NCI-H510A (cell line): ENCODE measurements at regions not wholly inside any gene's neighbourhood (a gene's known extent, or its start where the extent isn't known, plus 50 kb on each side); places are given as distances from the start of the nearest gene placed in this dataset.

ENCODE experiments used
- DNase-seq: peaks from one replicate; lab custom pipeline; 2025; lab: John Stamatoyannopoulos, UW

DNA sequence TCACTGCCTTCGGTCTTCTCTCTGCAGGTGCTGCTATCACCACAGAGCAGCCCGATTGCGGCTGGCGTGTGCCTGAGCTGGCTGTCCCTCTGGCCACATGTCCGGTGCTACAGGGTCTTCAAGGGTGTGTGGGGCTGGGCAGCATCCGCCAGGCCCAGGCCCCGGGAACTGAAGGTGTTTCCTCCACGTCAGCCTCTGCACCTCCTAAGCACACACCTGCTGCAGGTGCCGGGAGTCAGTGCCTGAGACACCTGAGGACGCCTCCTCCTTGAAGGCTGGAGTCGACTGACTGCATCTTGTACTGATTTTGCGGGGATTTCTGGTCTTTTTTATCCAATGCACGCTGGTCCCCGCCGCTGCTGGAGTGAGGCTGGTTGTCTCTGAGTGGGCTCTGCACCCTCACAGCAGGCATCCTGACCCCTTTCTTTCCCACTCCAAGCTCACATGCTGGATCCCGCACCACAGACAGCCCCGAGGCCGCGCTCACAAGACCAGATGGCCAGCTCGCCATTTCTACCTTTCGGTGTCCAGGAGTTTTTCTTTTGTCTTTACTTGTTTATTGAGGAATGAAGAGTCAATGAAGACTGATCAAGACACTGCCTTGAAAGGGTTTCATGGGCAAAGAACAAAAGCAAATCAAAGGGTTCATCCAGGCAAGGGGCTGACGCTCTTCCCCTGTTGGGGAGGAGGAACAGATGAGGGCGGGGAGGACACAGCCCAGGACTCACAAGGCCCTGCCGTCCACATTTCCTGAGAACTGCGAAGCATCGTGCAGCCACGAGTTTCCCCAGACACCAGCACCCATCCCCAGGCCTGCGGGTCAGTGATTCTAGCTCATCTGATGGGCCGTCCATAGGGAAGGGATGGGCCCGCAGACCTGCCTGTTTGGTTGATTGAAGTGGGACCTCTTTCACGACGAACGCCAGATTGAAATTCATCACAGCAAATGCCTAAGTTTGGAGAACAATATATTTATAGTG is 203.8 kb upstream of the SOX1 start:
- DNase-seq, result no peak

DNA sequence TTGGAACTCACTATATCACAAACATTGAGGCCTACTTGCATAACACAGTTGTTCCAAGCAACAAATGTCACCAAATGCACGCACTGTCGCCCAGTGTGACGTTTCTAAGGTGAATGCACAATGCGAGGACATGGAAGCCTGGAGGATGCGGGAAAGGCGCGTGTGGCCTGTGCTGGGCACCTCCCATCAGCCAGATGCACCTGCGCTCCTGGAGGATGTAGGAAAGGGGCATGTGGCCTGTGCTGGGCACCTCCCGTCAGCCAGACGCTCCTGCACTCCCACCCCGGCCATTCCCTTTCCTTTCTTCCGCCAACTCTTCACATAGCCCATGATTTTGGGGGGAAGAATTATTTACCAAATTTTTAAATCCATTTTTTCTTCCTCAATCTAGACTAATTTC is 202.4 kb upstream of the SOX1 start:
- no peak for DNase-seq

DNA sequence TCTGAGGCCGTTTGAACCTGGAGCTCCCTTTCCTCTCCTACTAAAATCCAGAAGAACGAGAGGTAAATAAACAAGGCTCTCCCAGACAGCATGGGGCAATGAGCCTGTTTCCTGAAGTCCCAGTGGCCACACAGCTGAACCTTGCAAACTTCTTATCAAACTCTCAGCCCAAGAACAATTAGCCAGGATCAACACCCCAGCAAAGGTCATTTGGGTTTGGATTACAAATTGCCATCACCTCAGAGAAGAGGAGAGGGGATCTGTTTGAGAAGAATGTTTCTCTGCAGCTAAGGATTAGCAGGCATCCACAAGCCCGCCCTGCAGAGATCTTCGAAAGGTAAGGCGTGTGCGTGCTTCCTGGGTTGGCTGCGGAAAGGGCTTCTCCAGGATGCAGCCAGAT is 201.9 kb upstream of the SOX1 start:
- no peak for DNase-seq

DNA sequence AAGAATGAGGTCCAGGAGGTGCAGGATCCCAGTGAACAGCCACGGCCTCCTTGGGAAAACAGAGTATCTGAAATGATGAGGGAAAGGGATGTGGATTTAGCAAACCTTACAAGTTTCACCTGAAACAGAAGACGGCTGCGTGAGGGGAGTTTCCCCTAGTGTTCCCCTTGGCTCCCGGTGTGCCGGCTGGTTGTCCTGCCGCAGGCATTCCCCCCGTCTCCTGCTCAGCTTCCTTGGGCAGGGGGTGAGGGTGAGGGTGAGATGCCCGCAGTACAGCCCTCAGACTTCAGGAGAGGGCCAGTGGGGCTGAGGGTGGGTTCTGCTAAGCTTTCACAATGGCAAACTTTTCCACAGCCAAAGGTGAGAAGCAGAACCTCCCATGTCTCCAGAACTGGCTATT is 201.1 kb upstream of the SOX1 start:
- no peak for DNase-seq

DNA sequence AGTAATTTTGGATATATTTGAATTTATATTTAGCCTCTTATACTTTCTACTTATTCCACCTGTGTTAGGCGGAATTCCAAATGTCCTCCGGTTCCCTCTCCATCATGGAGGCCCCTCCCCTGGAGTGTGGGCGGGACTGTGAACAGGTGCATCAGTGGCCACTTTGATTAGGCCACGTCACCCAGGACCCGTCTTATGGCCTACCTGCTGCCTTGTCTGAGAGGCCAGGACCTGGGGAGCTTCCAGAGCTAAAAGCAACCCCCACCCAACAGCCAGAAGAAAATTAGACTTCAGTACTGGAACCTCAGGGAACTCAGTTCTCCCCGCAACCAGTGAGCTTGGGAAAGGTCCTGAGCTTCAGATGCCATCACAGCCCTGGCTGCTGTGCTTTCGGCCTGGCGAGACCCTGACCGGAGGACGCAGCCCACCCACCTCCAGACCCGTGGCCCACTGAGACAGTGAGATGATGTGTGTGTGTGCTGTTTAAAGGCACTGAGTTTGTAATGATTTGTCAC is 200.2 kb upstream of the SOX1 start:
- no peak for DNase-seq

DNA sequence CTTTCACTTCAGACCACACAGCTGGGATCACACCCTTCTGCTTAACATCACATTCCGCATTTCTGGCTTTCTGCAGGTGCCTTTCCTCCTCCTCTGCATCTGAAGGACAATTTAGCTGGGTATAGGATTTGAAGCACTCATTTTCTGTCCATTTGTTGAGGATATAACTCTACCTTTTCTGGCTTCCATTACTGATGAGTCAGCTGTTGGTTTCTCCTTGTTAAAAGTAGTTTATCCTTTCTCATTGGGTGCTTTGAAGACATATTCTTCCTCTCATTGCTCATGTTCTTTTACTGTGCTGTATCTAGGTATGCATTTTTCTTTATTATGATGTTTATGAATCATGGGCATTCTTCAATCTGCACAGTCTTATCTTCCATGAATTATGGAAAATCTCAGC is 199.3 kb upstream of the SOX1 start:
- DNase-seq, result no peak

DNA sequence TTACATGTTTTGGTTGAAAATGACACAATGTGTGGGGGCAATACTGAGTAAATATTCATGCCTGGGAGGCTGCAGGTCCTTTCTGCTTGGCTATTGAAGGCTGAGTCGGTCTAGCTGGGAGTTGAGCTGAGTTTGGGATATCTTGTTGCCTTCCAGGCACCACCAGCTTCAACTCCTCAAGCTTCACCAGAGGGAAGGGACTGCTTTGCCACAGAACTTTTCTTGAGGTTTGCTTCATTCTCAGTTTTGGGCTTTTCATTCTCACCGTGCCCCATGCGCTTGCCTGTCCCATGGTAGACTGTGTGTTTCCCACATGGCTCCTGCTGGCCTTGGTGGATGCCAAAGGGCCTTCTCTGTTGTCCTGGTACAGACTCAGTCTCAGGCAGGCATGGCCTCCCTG is 198.2 kb upstream of the SOX1 start:
- no peak for DNase-seq

DNA sequence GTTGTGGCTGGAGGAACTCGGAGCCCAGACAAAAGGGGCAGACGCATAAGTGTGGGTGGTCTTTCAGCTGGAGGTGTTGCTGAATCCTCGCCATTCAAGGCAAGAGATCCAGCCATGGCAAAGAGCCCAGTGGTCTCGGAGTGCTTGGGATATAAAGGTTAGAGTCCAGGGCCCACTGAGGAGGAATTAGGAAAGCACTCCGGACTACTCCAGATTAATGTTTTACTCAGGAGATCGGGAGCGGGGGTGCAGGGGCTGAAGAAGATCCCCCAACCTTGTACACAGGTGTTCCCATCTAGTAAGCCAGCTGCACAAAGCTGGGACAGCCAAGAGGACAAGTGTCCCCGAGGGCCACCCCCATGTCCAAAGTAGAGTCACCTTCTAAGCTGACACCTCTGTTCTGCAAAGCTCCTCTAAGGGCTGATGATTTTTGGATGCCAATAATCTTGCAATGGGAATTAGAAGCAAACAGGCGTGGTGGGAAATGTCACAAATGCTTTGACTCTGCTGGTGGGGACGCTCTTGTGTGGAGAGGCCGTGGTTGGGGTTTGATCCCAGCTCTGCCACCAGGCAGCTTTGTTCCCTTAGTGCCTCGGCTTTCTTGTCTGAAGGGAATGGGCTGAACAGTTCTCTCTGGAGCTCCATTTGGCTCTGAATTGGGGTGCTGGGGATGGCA is 194.3 kb upstream of the SOX1 start:
- DNase-seq, result no peak

DNA sequence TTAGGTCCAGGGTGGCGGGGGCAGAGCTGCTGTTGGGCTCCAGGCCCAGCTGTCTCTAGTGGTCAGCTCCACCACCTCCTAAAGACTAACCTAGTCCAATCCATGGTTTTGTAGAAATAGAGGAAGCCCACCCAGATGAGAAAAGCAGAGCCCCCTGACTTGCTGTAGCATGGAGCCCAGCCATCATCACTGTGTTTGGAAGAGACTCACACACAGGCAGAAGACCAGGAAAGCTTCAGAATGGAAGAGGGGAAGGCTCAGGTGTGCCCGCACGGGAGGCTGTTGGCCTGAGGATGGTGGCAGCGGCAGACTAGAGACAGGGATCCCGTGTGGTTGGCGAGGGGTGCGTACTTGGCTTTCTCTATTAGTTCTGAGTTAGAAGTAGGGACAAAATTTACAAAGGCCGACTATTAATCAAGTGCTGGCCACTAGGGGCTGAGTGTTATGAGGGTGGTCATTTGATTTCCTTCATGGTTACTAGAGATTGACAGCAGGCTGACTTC is 193.2 kb upstream of the SOX1 start:
- no peak for DNase-seq

DNA sequence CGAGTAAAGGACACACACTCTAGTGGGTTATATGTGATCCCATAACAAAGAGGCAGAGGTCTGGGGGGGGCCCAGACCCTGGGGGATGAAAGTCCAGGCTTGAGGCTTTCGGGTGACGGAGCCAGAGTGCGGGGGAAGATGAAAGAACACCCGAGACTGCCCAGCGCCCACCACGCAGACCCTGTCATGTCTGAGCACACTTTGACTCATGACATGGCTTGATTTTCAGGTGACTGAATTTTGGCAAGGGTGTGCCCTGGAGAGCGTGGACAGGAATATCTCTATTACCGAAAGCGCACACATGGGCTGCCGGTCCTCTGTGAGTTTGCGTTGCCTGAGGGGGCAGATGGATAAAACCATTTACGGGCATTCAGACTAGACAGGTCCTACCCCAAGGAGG is 192.0 kb upstream of the SOX1 start:
- no peak for DNase-seq

DNA sequence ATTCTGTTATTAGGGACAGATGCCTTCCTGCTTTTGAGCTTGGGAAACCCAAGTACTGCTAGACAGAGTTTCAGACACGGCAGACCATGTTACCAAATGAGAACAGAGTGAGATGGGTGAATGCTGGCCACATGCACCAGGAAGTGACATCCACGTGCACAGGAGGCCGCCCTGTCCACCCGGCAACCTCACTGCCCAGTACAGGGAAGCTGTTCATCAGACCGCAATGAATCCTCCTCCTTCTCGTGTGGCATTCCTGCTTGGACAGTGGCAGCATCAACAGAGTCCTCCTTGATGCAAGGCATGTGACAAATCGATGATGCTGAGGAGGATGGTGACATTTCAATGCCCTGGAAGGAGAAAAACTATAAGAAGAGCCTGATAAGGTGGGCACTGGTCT is 191.0 kb upstream of the SOX1 start:
- DNase-seq, result no peak

DNA sequence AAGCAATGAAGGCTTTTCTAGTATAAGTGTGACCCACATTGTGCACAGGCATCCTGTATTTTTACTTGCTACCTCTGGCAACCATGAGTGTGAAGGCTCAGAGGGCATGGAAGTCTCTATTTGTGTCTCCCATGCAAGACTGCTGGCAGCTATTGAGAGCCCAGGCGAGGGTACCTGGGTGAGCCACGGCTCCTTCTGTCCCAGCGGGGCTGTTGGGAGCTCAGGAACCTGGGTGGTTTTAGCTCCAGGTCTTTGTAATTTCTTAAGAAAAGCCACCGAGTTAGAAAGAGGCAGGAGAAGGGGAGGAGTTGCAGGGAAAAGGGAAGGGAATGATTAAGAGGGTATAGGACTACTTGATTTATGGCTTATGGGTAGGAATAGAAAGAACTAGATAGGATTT is 190.4 kb upstream of the SOX1 start:
- no peak for DNase-seq

DNA sequence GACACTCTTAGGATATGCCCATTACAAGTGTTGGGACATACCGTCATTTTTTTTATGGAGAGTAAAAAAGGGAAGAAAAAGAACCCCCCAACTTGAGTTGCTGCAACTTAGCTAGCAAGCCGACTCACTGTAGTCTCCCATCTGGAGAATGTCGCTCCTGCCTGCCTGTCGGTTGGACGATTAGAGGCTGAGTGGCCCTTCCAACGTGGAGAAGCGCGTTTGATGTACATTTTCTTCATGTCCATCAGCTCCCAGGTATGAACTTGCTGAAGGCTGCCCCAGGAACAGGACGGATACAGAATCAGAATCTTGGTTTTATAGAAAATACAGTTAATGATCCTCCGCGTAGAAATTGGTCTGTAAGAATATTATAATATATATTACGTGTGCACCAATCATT is 189.0 kb upstream of the SOX1 start:
- no peak for DNase-seq

DNA sequence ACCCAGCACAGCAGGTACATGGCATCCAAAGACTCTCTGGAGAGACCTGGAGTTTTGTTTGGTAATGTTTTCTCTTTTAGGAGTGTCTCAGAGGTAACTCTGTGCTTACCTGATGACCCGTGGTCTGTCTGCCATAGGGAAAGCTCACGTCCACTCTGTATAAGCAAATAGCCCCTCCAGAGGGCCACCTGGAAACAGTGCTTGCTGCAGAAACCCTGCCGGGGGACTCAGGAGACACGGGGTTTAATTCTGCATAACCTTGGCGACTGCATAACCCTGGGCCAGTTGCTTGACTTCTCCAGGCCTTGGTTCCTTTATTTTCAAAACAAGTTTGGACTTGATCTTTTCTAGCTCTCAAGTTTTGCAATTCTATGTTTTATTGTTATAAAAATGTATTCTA is 187.2 kb upstream of the SOX1 start:
- no peak for DNase-seq

DNA sequence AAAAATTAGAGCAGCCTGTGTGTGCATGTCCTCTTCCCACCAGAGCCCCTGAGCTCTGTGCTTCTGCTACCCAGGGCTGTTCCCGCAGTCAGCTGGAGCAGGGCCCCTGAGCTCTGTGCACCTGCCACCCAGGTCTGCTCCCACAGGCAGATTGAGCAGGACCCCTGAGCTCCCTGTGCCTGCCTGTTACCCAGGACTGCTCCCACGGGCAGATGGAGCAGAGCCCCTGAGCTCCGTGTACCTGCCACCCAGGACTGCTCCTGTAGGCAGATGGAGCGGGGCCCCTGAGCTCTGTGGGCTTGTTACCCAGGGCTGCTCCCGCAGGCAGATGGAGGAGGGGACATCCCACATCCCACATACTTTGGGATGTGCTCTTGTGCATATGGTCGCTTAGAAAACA is 186.8 kb upstream of the SOX1 start:
- no peak for DNase-seq

DNA sequence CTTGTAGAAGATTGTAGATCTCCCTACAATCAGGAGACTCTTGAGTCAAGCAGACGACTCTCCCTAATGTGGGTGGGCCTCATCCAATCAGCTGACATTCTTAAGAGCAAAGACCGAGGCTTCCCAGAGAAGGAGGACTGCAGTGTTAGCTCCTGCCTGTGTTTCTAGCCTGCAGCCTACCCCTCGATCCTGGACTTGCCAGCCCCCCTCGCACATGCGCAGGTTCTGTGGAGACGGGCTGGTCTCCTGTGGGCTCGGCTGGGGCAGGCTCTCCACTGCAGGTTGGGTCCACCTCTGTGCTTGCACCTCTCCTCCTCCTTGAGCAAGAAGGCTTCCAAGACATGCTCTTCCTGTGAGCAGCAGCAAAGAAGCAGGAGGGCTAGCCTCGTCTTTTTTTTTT is 185.2 kb upstream of the SOX1 start:
- no peak for DNase-seq

DNA sequence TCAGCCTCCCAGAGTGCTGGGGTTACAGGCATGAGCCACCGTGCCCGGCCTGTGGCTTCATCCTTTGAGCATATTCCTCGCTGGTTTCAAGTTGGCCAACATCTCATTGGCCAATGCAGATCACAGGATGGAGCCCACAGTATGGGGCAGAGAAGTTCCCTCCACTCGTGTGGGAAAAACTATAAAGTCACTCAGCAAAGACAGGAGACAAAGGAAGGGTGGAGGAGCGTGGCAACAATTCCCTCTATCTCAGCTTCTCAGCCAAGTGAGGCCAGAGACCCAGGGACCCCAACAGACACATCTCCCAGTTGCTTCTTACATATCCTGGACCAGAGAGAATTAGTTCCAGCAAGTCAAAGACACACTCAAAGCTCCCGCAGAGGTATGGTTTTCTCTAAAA is 184.6 kb upstream of the SOX1 start:
- DNase-seq, result no peak

DNA sequence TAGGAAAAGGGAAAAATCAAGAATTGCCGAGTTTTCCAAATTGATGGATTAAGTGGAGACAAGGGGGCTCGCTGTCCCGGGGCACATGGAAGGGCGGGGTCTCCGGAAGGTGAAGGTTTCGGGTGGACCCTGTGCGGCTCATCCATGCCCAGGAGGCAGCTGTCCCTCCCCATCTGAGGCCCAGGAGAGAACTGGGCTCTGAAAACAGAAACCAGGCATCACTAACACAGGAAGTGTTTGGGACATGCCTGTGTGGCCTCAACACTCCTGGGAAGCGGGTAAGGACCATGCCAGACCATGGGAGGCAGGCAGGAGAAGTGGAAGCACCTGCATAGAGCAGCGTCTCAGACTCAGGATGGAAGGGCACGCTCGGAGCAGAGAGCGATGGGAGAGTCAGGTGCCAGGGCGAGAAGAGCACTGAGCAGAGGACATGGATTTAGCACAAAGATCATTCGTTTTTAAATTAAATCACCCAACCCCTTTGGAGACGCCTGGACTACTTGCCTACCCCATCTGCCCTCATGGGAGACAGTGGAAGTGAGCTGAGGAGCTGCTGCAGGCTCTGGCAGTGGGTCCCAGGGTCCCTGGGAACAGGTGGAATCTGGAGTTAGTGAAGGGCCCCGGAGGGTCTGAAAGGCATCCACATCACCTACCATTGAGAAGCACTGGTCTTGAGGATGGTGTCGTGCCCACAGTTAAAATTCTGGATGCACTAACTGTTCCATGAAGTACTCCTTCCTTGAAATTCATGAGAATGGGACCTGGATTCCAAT is 183.2 kb upstream of the SOX1 start:
- DNase-seq, result no peak

DNA sequence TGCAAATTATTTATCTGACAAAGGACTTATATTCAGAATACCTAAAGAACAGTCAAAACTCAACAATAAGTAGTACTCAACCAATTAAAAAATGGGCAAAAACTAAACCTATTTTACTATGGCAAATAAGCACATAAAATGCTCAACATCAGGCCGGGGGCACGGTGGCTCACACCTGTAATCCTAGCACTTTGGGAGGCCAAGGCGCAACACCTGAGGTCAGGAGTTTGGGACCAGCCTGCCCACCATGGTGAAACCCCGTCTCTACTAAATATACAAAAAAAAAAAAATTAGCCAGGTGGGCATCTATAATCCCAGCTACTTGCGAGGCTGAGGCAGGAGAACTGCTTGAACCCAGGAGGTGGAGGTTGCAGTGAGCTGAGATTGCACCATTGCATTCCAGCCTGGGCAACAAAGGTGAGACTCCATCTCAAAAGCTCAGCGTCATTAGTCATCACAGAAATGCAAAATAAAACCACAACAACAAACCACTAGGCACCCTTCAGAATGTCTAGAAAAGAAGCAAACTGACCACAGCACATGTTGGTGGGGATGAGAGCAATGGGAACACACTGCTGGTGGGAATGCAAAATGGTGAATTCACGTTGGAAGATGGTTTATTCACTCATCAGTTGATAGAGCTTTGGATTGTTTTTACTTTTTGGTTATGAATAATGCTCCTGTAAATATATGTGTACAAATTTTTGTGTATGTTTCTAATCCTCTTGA is 180.6 kb upstream of the SOX1 start:
- DNase-seq, result no peak

DNA sequence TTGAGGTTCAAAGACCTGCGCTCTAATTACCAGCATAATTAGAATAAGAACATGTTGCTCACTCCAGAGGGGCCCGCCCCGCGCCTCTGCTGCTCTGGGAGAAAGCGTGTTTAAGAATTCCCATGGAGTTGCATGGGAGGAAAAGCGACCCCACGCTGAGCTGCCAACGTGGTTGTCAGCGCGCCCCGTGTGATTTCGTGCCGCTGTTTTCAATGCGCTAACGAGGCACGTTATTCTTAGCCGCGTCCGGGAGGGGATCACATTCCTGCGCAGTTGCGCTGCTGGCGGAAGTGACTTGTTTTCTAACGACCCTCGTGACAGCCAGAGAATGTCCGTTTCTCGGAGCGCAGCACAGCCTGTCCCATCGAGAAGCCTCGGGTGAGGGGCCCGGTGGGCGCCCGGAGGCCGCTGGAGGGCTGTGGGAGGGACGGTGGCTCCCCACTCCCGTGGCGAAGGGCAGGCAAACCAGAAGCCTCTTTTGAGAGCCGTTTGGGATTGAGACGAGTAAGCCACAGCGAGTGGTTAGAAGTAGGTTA is 173.8 kb upstream of the SOX1 start:
- no peak for DNase-seq
